Endothelial cell of umbilical vein (primary cell): ENCODE measurements at regions not wholly inside any gene's neighbourhood (a gene's known extent, or its start where the extent isn't known, plus 50 kb on each side); places are given as distances from the start of the nearest gene placed in this dataset.

Experiments used
- BruUV-seq: library from RNA; stranded (reverse); fragments of 400-500 nt; replicated peaks from 2 replicates; lab custom pipeline; 2021; lab: Mats Ljungman, UMichigan
- CTCF ChIA-PET: fragments of 300-600, 350-600 bp; sonication (Branson Sonifier 250); formaldehyde crosslinking; loops from one replicate; lab custom pipeline; 2021; ENCODE audit warnings: antibody characterized with exemption, inconsistent platforms; lab: Charles Lee
- POLR2A ChIA-PET: fragments of 300-600, 350-600 bp; sonication (Branson Sonifier 250); formaldehyde crosslinking; loops from one replicate; lab custom pipeline; 2021; ENCODE audit warnings: antibody characterized with exemption, inconsistent platforms; lab: Charles Lee
- DNase-seq: peaks from one replicate; pipeline ENCODE4 v3.0.0-alpha.2; 2011; ENCODE audit warnings: low read depth, low spot score
- FAIRE-seq: peaks from 2 replicates; lab custom pipeline; 2011; peaks lifted over from hg19 to GRCh38; lab: Jason Lieb, UNC
- H2AFZ ChIP-seq: 2 replicates; pipeline ENCODE4 v1.6.0; 2012; ENCODE audit warnings: low read depth, low read length, control low read depth, inconsistent platforms
- H3K27ac ChIP-seq: 2 replicates; pipeline ENCODE4 v1.5.1; 2011; ENCODE audit warnings: low read depth, mild to moderate bottlenecking, control low read depth, low read length, moderate library complexity; ENCODE audit not compliant: insufficient read depth
- H3K27me3 ChIP-seq, 2 experiments: 2 replicates each; pipeline versions ENCODE4 v1.6.0 to v1.6.1; 2011; ENCODE audit warnings: low read length in 2 of 2, mixed read lengths in 1 of 2; ENCODE audit not compliant: control insufficient read depth in 2 of 2, insufficient read depth in 2 of 2
- H3K36me3 ChIP-seq, 2 experiments: 2 replicates in 1 of 2; 3 replicates in 1 of 2; pipeline ENCODE4 v1.5.1; 2011; ENCODE audit warnings: low read length in 2 of 2, mild to moderate bottlenecking in 1 of 2, moderate library complexity in 1 of 2; ENCODE audit not compliant: control insufficient read depth in 2 of 2, insufficient read depth in 2 of 2; ENCODE audit errors: extremely low read depth in 1 of 2
- H3K4me1 ChIP-seq: 3 replicates; pipeline ENCODE4 v1.5.1; 2011; ENCODE audit warnings: mild to moderate bottlenecking, low read length; ENCODE audit not compliant: control insufficient read depth, insufficient read depth; ENCODE audit errors: extremely low read depth
- H3K4me2 ChIP-seq: 2 replicates; pipeline ENCODE4 v1.6.1; 2011; ENCODE audit warnings: low read length, control low read depth, mixed read lengths; ENCODE audit not compliant: insufficient read depth
- H3K4me3 ChIP-seq, 3 experiments: fragments of 200-600 bp in 1 of 3; sonication (generic), shearing (Covaris generic) in 1 of 3; replicated peaks in 1 of 3; 2 replicates each; pipeline ENCODE4 v1.5.1; 2011 to 2016; ENCODE audit warnings: control low read depth in 3 of 3, low read length in 3 of 3, mild to moderate bottlenecking in 2 of 3, inconsistent platforms in 1 of 3, low read depth in 1 of 3, moderate library complexity in 1 of 3; ENCODE audit not compliant: insufficient read depth in 1 of 3
- H3K79me2 ChIP-seq: 2 replicates; pipeline ENCODE4 v1.6.0; 2012; ENCODE audit warnings: low read length, inconsistent platforms; ENCODE audit not compliant: control insufficient read depth, insufficient read depth
- H3K9ac ChIP-seq: replicated peaks from 2 replicates; pipeline ENCODE3; 2011; ENCODE audit warnings: low read length, control low read depth; ENCODE audit not compliant: insufficient read depth; ENCODE audit errors: extremely low read depth
- H3K9me1 ChIP-seq: replicated peaks from 3 replicates; pipeline ENCODE4 v1.6.0; 2011; ENCODE audit warnings: mild to moderate bottlenecking, low read length; ENCODE audit not compliant: control insufficient read depth, insufficient read depth; ENCODE audit errors: extremely low read depth
- H3K9me3 ChIP-seq: replicated peaks from 2 replicates; pipeline ENCODE4 v1.5.1; 2012; ENCODE audit warnings: low read length, inconsistent platforms; ENCODE audit not compliant: control insufficient read depth, insufficient read depth
- H4K20me1 ChIP-seq: replicated peaks from 2 replicates; pipeline ENCODE3; 2011; ENCODE audit warnings: mild to moderate bottlenecking, low read length; ENCODE audit not compliant: control insufficient read depth, insufficient read depth; ENCODE audit errors: extremely low read depth
- CTCF ChIP-seq, 2 donors: IDR thresholded peaks; 1 replicate in 1 of 2; 2 replicates in 1 of 2; pipeline ENCODE4 v1.5.1; 2011; ENCODE audit warnings: low read length in 2 of 2, mild to moderate bottlenecking in 2 of 2, moderate library complexity in 2 of 2, control low read depth in 1 of 2, inconsistent platforms in 1 of 2, low read depth in 1 of 2; ENCODE audit not compliant: insufficient read depth in 1 of 2; ENCODE audit errors: extremely low read depth in 1 of 2
- EZH2 ChIP-seq: IDR thresholded peaks from 2 replicates; pipeline ENCODE4 v1.6.1; 2012; ENCODE audit warnings: borderline replicate concordance, low read depth, mild to moderate bottlenecking, moderate library complexity, low read length, inconsistent platforms; ENCODE audit not compliant: severe bottlenecking
- FOS ChIP-seq: IDR thresholded peaks from 2 replicates; pipeline ENCODE4 v1.6.1; 2011; ENCODE audit warnings: mild to moderate bottlenecking, low read length, moderate library complexity, borderline replicate concordance; ENCODE audit not compliant: insufficient read depth
- JUN ChIP-seq: IDR thresholded peaks from 2 replicates; pipeline ENCODE4 v1.6.1; 2011; ENCODE audit warnings: borderline replicate concordance, low read depth; ENCODE audit not compliant: insufficient read length, insufficient read depth
- MAX ChIP-seq: IDR thresholded peaks from 2 replicates; pipeline ENCODE4 v1.6.1; 2011; ENCODE audit not compliant: insufficient read depth, insufficient read length
- MYC ChIP-seq: IDR thresholded peaks from one replicate; pipeline ENCODE4 v1.6.1; 2011; ENCODE audit warnings: mild to moderate bottlenecking, low read depth, low read length
- POLR2A ChIP-seq: IDR thresholded peaks from 2 replicates; pipeline ENCODE4 v1.6.1; 2012; ENCODE audit warnings: low read depth, mild to moderate bottlenecking, control low read depth, low read length
- POLR2AphosphoS5 ChIP-seq: IDR thresholded peaks from 2 replicates; pipeline ENCODE4 v1.6.1; 2012; ENCODE audit warnings: low read depth, mild to moderate bottlenecking, control low read depth, low read length, moderate library complexity; ENCODE audit not compliant: insufficient read depth
- dilution Hi-C: fragments of 300-500 bp; cut with MboI; formaldehyde crosslinking; loops from one replicate; pipeline ENCODE4 v1.15.0; 2019; ENCODE audit warnings: low sequenced_read_pairs; ENCODE audit not compliant: extremely low pct_ligation_motif_present
- intact Hi-C: fragments of 100-400 bp; cut with micrococcal nuclease; formaldehyde crosslinking; loops from one replicate; pipeline ENCODE4 v1.10.0; 2022

- no peak overlapping the region for H3K4me2 ChIP-seq
- H3K36me3 ChIP-seq, result no peaks in the 10 kb centered on the region
- no peaks in the 10 kb centered on the region for H3K9me1 ChIP-seq
- no peak overlapping the region for H3K27ac ChIP-seq
- intact Hi-C loops, result no loop called here
- FAIRE-seq, result no peak
- H3K4me3 ChIP-seq, result no peak overlapping the region
- peaks cover 3% of the 10 kb centered on the region for H3K9me3 ChIP-seq
- no peaks in the 10 kb centered on the region for H3K4me1 ChIP-seq
- CTCF ChIA-PET, result no interaction called here
- no peak overlapping the region for H3K9ac ChIP-seq
- TF ChIP-seq POLR2A (no peak), MYC (no peak), CTCF (IDR thresholded peaks at IDR 0.05; ENCODE audit: extremely low read depth in 1 of 2, insufficient read depth in 1 of 2, low read depth in 1 of 2, low read length in 2 of 2) (no peak), FOS (no peak), JUN (no peak), POLR2AphosphoS5 (no peak), EZH2 (no peak), MAX (no peak)
- dilution Hi-C loops, result no loop called here
- no peak for DNase-seq
- H4K20me1 ChIP-seq, result no peaks in the 10 kb centered on the region
- H2AFZ ChIP-seq, result no peak overlapping the region
- H3K27me3 ChIP-seq, result no peaks in the 10 kb centered on the region
- POLR2A ChIA-PET, result no interaction called here
- no peaks in the 10 kb centered on the region for H3K79me2 ChIP-seq
- no TSS peak for BruUV-seq
Measured at GRCh38 chr13:103210348-103210747, 144.1 kb upstream of the SLC10A2 start.
